ENCODE measurements at regions not wholly inside any gene's neighbourhood (a gene's known extent, or its start where the extent isn't known, plus 50 kb on each side); places are given as distances from the start of the nearest gene placed in this dataset.

GRCh38 chr9:26413611-26414010, 479.0 kb downstream of the CAAP1 start:
- no peak for DNase-seq
- no peaks in the 10 kb centered on the region for H3K9me3 ChIP-seq
- intact Hi-C loops (cut with DNase I): no loop called here
- H3K27me3 ChIP-seq: no peaks in the 10 kb centered on the region
- H3K4me1 ChIP-seq: no peaks in the 10 kb centered on the region
- FAIRE-seq: no peak
- no peak overlapping the region for H3K27ac ChIP-seq
- ATAC-seq: no peak
- 39 to 45% methylated on average over 4 of the region's 4 CpGs for WGBS, 2 donors
- TF ChIP-seq, protein P1, sequence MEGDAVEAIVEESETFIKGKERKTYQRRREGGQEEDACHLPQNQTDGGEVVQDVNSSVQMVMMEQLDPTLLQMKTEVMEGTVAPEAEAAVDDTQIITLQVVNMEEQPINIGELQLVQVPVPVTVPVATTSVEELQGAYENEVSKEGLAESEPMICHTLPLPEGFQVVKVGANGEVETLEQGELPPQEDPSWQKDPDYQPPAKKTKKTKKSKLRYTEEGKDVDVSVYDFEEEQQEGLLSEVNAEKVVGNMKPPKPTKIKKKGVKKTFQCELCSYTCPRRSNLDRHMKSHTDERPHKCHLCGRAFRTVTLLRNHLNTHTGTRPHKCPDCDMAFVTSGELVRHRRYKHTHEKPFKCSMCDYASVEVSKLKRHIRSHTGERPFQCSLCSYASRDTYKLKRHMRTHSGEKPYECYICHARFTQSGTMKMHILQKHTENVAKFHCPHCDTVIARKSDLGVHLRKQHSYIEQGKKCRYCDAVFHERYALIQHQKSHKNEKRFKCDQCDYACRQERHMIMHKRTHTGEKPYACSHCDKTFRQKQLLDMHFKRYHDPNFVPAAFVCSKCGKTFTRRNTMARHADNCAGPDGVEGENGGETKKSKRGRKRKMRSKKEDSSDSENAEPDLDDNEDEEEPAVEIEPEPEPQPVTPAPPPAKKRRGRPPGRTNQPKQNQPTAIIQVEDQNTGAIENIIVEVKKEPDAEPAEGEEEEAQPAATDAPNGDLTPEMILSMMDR (IDR thresholded peaks at IDR 0.05): no peak
- H3K4me3 ChIP-seq: no peak overlapping the region
- no peaks in the 10 kb centered on the region for H3K36me3 ChIP-seq

DNA sequence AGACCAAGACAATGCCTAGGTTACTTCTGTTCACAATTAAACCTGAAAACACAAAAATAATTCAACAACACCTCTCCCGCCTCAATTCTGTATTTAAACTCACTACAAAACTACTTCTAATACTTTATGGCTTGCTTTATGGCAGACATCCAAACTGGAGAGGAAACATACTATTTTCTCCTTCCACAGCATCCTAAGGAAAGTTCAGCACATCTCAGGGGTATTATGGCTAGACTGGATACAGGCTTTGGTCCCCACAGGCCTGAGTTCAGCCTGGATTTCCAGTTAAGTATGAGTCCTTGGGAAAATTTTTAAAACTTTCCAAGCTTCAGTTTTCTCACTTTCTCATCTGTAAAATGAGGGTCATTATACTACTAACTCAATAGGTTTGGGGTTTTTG, 480.2 kb downstream of the CAAP1 start:
- DNase-seq (no peak), FAIRE-seq (no peak)

DNA sequence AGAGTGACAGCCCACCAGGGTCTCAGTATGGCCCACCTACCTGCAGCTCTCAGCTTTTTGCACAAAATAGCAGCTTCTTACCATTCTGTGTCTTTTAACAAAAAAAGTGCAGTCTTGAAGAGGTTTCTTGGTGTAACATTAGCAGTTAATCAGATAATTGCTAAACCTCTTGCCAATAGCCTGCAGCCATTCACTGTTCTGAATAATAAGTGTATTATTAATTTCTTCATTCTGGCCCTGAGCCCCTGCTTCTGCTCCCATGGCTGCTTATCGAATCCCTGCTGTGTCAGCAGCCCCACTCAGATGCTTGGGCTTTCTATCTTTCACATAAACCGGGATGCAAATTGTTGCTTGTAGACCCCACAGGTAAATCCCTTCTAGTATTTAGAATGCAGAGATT, 485.9 kb downstream of the CAAP1 start:
- FAIRE-seq (no peak), ATAC-seq (no peak), DNase-seq (no peak)
- WGBS, 2 donors: 37 to 46% methylated on average over 2 of the region's 2 CpGs
- Histone ChIP-seq H3K9me3 (no peaks in the 10 kb centered on the region), H3K27me3 (no peaks in the 10 kb centered on the region), H3K36me3 (no peaks in the 10 kb centered on the region), H3K4me3 (no peak overlapping the region), H3K4me1 (no peaks in the 10 kb centered on the region), H3K27ac (no peak overlapping the region)
- TF ChIP-seq, protein P1 (IDR thresholded peaks at IDR 0.05): no peak
- intact Hi-C loops (cut with DNase I): no loop called here

More for the DNA sequence above, 480.2 kb downstream of the CAAP1 start:
- TF ChIP-seq, protein P1 (IDR thresholded peaks at IDR 0.05): no peak
- WGBS, 2 donors: 73 to 81% methylated on average over 1 of the region's 1 CpG
- ATAC-seq: no peak
- no peaks in the 10 kb centered on the region for H3K27me3 ChIP-seq
- intact Hi-C loops (cut with DNase I): no loop called here
- no peaks in the 10 kb centered on the region for H3K9me3 ChIP-seq
- no peaks in the 10 kb centered on the region for H3K36me3 ChIP-seq
- no peaks in the 10 kb centered on the region for H3K4me1 ChIP-seq
- H3K4me3 ChIP-seq: no peak overlapping the region
- no peak overlapping the region for H3K27ac ChIP-seq

GRCh38 chr9:26399556-26399955, 493.0 kb downstream of the CAAP1 start:
- TF ChIP-seq, protein P1 (IDR thresholded peaks at IDR 0.05): no peak
- no peak overlapping the region for H3K4me3 ChIP-seq
- H3K27ac ChIP-seq: no peak overlapping the region
- intact Hi-C loops (cut with DNase I): no loop called here
- DNase-seq (no peak), FAIRE-seq (no peak), ATAC-seq (no peak)
- no peaks in the 10 kb centered on the region for H3K27me3 ChIP-seq
- H3K4me1 ChIP-seq: no peaks in the 10 kb centered on the region
- no peaks in the 10 kb centered on the region for H3K36me3 ChIP-seq
- 63 to 78% methylated on average over 4 of the region's 4 CpGs for WGBS, 2 donors
- no peaks in the 10 kb centered on the region for H3K9me3 ChIP-seq

GRCh38 chr9:26394025-26394424, 498.6 kb downstream of the CAAP1 start:
- Histone ChIP-seq H3K9me3 (no peaks in the 10 kb centered on the region), H3K4me3 (no peak overlapping the region), H3K27ac (no peak overlapping the region), H3K4me1 (no peaks in the 10 kb centered on the region), H3K36me3 (no peaks in the 10 kb centered on the region), H3K27me3 (no peaks in the 10 kb centered on the region)
- FAIRE-seq: no peak
- TF ChIP-seq, protein P1 (IDR thresholded peaks at IDR 0.05): no peak
- 60 to 81% methylated on average over 1 of the region's 1 CpG for WGBS, 2 donors
- no peak for ATAC-seq
- intact Hi-C loops (cut with DNase I): no loop called here
- peak in 1 of 6 donors; percentile 36 for DNase-seq

Data from pancreas (tissue), 10 donors.